CD4-positive, alpha-beta T cell treated with Interferon gamma for 1 hour (primary cell): ENCODE measurements at regions not wholly inside any gene's neighbourhood (a gene's known extent, or its start where the extent isn't known, plus 50 kb on each side); places are given as distances from the start of the nearest gene placed in this dataset.

ENCODE experiments used
- DNase-seq: peaks from one replicate; pipeline ENCODE4 v3.0.0-alpha.2; 2020

DNA sequence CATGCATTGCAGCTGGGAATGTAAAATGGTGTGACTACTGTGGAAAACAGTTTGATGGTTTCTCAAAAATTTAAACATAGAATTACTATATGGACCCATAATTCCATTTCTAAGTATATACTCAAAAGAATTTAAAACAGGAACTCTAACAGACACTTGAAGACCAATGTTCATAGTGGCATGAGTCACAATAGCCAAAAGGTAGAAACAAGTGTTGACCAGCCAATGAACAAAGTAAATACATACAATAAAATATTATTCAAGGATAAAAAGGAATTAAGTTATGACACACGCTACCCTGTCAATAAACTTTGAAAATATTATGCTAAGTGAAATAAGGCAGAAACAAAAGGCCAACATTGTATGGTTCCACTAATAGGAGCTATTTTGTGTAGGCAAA, 357.4 kb upstream of the IL12A start:
- DNase-seq = no peak

DNA sequence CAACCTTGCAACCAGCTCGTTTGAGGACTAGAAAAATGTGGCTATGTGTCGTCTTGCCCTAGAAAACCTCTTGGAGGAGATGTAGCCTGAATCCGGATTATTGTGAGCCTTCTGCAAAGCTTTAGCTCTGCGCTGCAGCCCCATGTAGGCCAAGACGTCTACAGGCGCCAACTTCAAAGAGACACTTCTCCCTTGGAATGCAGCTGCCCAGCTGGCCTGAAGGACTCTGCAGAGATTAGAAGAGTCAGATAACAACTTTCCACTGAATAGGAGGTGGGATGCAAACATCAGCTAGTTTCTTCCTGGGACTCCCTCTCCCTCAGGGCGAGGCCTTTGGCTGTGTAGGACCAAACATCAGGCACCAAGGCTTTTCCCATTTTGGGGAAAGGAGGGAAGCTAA, 356.5 kb upstream of the IL12A start:
- no peak for DNase-seq

DNA sequence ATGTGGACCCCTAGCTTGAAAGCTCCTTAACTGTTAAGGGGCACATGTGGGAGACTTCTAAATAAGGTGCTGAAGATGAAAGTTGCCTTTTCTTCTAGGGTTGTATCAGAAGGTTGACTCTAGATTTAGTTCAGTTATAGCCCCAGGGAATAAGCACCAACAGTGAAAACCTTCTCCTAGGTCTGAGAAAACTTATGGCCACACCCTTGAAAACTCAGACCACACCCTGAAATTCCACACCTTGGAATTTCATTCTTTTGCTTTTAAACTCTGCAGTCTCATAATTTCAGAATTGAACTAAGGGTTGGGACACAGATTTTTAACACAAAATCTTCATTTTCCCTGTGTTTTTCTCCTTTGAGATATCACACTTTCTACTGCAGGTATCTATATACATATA, 355.8 kb upstream of the IL12A start:
- DNase-seq = no peak

DNA sequence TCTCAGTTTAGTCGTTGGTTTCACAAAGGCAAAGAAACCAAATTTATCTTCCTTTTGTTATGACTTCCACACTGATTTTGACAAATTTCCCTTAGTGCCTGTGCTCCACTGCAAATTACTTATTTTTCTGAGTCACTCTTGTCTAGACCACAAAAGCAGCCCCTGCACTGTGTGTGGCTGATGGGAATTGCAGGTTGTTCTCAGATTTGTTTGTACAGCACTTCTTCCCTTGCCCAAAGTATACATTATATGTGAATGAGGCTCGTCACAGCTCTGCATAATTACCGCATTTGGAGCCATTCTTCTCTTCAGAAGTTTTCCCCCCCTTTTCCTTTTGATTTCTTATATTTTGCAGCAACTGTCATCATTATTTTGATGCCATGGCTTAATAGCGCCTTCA, 354.2 kb upstream of the IL12A start:
- DNase-seq = no peak

DNA sequence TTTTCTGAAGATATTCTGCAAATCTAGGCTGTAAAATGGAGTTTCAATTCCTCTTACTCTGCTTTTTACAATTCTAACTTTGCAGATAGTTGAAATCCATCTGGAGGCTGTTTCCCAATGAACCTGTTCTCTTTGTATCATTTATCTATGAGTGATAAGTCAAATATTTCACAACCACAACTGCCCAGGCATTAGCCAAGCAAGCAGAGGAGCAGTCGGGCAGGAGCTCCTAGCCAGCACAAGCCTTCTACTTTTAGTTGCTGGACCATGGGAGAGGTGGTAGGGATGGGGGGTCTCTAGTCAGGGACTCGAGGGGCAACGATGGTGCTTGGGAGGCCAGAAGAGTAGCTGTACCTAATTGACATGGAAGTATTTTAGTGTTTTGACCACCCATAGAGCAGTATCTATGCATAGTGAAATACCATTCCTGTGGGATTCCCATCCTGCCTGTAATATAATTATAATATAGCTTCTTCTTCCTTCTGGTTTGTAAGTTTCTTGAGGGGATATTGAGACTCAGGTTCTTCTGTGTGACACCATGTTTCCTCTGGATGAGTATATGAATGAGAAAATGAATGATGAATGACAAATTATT, 353.5 kb upstream of the IL12A start:
- DNase-seq = no peak

DNA sequence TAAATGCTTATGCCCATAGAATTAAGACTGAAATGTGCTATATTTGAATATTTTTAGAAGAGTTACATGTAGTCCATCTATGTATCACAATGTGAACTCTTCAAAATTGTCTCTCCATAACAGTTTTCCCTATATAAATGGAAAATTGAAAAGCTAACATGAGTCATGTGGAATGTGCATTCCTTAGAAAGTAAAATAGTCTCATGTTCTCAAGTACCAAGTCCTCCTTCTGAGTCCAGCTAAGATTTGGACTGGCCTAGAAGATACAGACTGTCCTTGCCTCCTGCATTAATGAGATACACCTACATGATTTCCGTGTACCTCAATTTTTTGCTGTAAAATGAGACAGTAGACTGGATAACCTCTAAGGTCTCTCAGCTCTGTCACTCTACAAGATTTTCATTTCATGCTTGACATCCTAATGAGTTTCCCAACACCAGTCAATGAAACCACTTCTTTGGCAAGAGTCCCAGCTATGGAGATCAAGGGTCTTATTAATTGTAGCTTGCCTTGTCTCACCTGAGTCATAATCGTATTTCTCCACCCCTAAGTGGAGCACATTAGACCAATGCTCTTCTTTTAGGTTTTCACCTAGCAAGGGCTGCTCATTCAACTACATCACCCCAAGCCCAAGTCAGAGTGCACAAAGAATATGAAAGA, 350.6 kb upstream of the IL12A start:
- DNase-seq = no peak

DNA sequence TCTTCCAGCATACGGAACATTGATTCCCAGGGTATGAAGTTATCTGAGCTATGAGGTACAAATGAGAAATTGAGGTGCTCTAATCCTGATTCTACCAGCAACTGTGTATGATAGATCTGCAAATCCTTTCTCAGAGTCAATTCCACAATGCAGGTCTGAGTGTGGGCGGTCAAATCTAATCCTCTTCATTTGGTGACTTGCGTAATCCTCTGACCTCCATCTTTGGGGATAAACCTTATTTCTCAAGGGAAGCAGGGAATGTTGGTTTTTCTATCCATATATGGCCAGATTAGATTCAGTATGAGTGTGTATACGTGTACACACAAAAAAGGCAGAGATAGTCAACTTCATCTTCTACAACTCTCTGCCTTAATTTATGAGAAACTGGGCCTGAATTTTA, 348.4 kb upstream of the IL12A start:
- no peak for DNase-seq

DNA sequence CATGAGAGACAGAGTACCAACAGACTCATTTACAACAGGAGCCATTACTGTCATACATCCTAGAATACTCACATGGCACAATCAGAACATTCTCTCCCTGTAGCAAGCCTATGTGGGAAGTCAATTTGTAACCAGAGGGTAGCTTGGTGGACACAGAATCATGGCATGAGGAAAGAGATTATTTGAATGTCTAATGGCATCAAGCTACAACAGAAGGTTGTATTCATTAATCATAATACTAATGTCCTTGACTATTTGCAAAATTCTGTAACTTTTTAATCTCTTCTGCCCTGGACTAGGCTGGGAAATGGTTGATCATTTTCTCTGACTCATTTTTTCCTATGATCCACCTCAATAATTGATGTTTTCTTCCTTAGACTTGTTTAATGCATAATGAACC, 345.2 kb upstream of the IL12A start:
- DNase-seq = no peak

DNA sequence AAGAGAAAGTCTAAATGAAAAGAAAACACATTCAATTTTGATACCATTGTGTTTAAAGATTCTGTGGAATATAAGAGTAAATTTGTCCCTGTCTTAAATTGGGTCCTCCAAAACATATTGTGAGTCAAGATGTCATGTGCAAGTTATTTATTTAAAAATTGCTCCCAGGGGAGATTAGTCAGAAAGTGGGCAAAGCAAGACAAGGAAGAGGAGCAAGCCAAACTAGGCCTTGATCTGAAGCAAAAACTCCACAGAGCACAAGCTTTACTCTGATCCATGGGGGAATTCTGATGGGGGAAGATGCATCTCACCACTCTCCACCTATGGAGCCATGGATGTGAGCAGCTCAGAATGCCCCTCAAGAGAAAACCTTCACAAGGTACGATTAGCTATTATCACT, 342.8 kb upstream of the IL12A start:
- DNase-seq = no peak

DNA sequence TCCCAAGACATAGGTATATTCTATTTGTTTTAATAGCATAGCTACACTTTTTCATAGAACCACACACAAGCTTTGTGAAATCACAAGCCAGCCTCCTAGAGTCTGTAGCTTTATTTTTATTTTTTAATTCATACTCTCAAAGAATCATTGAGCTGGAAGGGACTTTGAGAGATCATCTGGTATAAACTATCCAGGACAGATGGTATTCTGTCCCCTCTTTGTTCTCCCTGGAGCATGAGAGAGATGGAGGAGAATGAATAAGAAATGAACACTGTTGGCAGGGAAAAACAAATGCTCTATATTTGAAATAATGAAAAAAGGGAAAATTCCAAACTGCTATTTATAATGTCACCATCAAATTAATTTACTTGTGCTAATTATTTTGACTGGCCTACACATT, 338.7 kb upstream of the IL12A start:
- no peak for DNase-seq

DNA sequence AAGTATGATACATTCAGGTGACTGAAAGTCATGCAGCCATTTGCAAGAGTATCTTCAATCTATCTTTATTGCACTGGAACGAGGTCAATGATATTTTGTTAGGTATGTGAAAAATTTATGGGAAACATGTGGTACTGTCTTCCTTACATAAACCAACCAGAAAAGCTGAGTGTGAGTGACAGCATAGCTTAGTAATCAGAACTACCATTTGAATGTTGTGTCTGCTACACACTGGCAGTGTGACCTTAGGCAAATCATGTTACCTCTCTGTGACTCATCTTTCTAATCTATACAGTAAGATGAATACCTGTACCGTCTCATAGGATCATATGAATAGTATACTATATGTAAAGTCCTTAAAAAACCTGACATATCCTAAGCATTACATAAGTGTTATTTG, 337.9 kb upstream of the IL12A start:
- no peak for DNase-seq

DNA sequence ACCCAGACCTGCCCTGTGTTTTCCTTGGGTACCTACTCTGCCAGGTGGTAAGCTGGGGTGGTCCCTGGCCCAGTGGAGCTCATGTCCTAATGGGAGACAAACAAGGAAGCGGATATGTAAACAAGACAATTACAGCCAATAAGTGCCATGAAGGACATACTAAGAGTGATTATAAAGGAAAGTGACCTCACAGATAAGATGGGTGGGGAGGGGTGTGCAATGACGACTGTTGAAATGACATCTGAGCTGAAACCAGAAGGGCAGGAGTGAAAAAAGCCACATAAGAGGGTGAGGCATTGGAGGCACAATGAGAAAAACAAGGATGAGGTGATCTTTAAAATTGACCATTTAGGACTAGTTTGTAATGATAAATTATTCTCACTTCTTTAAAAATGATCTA, 336.2 kb upstream of the IL12A start:
- no peak for DNase-seq

DNA sequence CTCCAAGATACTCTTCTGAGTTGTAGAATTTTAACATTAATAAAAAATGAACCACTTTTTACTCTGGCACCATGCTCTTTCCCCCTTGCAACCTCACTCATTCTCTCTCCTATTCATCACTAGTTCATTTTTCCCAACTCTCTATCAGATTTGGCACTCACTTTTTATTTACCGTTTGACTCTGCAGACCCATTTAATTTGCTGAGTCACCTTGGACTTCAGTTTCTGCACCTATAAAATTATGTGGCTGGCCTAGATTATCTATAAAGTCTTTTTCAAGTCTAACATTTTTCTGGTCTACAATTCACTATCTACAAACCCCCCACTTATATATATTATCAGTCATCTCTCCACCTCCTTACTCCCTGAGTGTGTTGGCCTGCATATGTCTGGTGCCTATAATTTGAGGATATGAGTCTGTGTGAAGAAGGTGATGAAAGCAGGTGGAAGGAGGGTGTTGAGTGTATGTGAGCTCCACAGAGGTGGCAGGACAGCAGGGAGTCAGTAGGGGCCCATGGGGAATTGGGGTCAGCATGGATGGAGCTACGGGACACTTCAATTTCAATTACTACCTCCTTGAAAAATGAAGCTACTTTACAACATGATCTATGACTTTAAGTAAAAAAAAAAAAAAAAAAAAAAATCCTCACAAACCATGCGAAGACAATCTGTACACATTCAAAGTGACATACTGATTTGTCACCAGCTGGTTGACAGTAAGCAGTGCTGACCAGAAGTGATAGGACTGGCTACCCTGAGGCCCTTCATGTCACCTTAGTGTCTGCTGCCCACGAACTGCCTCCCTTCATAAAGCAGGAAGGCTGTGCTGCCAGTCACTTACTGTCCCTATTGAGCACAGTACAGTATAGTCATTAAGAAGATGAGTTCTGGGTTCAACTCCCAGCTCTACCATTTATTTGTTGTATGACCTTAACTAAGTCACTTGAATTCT, 334.2 kb upstream of the IL12A start:
- no peak for DNase-seq

DNA sequence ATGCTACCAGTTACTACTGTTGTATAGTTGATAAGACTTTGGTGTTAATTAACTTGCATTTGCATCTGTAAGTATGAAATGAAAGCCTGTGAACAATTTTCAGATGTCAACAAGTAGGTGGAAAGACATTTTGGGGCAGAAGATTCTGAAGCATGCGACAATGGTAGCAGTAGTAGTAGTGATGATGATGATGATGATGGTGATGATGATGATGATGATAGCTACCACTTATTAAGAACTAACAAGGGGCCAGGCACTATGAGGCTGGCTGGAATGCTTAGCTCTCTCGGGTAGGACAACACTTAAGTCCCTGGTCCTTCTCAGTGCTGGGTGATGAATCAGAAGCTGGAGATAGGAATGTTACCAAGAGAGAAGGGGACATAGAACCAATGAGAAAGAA, 333.4 kb upstream of the IL12A start:
- DNase-seq = no peak

DNA sequence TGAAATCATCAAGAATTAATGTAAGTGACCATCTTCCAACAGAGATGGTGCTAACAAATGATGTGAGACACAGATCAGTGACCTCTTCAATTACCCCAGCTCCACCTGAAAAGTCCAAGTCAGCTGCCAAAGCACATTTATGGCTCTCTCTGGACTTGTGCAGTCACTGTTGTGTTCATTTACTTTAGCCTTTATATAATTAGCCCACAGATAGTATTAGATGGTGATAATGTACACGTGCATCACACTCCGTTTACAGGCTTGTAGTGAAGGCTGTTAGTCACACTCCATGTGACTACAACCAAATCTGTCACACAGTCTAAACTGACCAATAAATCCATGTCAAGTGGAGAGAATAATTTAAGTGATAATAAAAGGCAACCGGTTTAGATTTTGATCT, 331.5 kb upstream of the IL12A start:
- no peak for DNase-seq

DNA sequence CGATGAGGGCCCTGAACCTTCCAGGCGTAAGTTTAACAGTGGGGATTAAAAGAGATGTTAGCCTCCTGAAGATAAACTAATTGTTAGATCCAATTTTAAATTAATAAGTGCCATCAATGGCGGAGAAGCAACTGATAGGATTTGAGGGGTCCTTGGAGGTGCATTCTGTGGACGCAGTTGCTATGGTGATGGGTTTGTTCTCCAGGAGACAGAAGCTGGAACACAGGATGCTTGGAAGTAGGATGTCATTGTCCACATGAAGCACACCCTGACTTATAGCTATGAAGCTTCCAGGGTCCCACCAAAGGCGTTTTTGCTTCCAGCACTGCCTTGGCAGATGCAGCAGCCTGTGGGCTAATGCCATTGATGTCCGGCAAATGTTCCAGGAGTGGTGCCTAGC, 331.0 kb upstream of the IL12A start:
- DNase-seq = no peak

DNA sequence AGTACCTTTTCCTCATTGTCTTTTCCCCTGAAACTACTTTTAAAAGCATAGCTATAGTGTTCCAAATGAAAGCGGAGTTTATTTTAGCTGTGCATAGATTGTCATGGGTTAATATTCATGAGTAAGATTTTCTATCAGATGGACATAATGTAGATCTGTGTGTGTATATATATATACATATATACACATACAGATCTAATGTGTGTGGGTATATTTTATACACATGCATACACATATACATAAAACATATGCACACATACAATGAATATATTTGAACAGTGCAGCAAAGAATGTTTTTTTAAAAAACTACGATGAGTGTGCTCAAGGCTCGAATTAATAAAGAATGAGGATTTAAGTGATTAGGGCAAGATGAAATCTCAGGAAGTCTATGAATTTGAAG, 328.3 kb upstream of the IL12A start:
- no peak for DNase-seq

DNA sequence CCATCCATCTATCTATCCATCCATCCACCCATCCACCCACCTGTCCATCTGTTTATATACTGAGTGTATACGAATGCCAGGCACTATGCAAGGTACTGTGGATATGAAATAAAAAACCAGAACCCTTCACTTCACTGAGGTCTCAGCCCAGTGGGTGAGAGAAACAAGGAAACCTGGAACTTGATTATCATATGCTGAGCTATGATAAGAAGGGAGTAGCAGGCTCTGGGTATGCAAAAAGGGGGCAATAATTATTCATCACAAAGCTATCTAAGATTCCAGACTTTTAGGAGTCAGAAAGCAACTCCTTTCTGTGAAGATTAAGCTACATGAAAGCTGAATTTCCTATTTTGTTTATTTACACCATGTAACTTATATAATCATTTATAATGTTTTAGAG, 327.7 kb upstream of the IL12A start:
- no peak for DNase-seq

DNA sequence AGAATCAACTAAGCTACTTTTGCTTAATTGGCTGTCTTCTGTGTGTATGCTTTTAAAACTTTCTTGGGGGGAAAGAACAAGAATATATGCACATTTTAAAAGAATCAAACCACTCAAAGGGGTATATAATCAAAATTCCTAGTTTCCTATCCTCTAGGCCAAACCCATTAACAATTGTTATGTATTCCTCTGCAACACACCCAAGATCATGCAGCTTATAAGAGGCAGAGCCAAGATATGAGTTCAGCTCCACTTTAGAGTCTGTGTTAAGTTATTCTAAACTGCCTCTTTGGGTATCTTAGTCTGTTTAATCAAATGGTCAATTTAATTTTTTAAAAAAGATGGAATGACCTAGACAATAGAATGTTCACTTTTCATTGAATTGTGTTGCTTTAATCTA, 326.1 kb upstream of the IL12A start:
- DNase-seq = no peak

DNA sequence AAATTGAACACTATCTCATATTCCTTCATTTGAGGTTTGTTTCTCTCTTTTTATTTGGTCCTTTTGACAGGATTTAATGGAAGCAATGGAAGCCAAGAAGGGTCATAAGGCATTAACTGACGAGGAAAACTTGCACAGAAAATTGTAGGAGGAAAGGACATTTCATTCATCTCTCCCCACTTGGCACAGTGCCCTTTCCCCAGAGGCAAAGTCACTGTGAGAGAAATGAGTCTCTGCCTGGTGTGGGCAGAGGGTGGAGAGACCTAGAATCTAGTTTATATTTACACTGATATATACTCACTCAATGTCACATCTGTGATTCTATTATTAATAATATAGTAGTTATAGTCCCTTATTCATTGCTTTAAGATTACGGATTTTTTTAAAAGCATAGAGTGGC, 324.6 kb upstream of the IL12A start:
- DNase-seq = no peak

DNA sequence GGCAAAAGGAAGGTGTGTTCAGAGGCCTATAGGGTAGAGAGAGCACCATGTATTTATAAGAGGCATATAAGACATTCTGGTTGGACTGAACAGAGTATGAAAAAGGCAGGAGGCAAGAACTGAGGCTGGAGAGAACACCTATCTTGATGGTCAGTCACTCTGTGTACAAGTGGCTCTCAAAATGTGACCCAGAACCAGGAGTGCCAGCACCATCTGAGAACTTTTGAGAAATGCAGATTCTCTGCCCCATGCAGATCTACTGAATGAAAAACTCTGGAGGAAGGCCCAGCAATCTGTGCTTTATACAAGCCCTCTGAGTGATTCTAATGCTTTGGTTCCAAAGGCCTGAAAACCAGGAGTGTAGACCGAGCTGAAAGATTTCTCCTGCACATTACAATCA, 324.0 kb upstream of the IL12A start:
- DNase-seq = no peak

DNA sequence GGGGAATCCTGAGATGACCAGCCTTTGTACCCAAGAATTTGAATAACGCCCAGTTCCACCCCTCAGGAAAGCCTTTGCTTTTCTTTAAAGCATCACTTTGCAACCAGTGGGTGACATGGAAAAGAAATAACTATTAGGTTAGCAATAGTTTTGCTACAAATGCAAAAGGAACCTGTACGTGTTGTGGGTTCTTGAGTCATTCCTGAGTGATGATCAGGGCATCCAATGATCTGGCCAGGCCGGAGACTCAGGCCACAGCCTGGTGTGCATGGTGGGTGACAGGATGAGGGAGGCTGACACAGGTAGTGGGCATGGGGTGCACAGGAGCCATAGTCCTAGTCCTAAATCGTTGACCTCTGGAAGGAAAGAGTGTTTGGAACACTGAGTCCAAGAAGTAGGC, 321.4 kb upstream of the IL12A start:
- DNase-seq = no peak

DNA sequence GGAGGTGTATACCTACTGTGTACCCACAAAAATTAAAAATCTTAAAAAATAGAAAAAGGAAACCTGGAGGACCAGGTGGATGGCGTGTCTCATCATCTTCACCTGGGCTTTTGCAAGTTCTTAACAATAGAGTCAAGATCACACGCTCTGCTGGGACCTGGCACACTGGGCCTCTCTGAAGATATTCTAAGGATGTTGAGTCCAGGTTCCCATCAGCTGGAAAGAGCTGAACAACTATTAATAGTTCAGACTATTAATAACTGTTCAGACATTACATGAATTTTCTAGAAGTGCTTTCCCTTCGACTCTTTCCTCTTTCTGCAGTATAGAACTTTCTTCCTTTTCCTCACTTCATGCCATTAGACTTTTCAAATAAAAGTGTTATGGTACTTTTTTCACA, 320.2 kb upstream of the IL12A start:
- DNase-seq = no peak

DNA sequence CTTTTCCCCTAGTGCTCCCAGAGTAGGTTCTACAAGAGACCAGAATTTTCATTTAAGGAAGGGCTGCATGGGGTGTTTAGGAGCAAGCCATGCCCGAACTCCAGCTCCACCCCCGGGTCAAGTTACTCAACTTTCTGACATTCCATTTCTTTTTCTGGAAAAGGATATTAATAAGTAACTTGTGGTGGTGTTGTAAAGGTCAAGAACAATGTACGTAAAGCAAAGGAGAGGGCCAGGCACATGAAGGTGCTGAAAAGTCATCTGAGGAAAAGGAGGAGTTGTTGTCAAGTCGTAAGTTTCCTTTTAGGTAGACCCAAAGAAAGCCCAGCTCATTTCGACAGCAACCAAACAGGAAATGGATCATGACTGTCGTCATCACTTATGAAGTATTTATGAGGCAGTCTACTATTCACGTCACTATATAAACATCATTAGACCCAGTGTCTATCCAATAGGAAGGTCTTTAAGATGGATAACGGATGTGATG, 319.6 kb upstream of the IL12A start:
- no peak for DNase-seq
